Mesendoderm (in vitro differentiated cells): ENCODE measurements at regions not wholly inside any gene's neighbourhood (a gene's known extent, or its start where the extent isn't known, plus 50 kb on each side); places are given as distances from the start of the nearest gene placed in this dataset.

Experiments used
- DNase-seq: peaks from one replicate; pipeline ENCODE4 v3.0.0; 2013
- H2AK5ac ChIP-seq: 2 replicates; pipeline ENCODE4 v1.6.1; 2013; ENCODE audit warnings: low read length, inconsistent platforms
- H2BK120ac ChIP-seq: 2 replicates; pipeline ENCODE4 v1.6.1; 2013; ENCODE audit warnings: low read depth, mild to moderate bottlenecking, low read length, moderate library complexity, mixed read lengths
- H2BK15ac ChIP-seq: replicated peaks from 2 replicates; pipeline ENCODE4 v1.6.1; 2013; ENCODE audit warnings: low read depth, mild to moderate bottlenecking, moderate library complexity
- H2BK5ac ChIP-seq: 2 replicates; pipeline ENCODE4 v1.6.1; 2013; ENCODE audit warnings: low read length, inconsistent platforms
- H3K18ac ChIP-seq: 2 replicates; pipeline ENCODE4 v1.6.1; 2013; ENCODE audit warnings: mild to moderate bottlenecking, low read length, mixed read lengths
- H3K23ac ChIP-seq: one replicate; pipeline ENCODE4 v1.6.1; 2013; ENCODE audit warnings: low read length
- H3K27ac ChIP-seq: 2 replicates; pipeline ENCODE4 v1.5.1; 2013; ENCODE audit warnings: low read depth, mild to moderate bottlenecking, inconsistent platforms, low read length, moderate library complexity
- H3K27me3 ChIP-seq: 2 replicates; pipeline ENCODE4 v1.6.1; 2013; ENCODE audit warnings: low read length, control low read depth, mild to moderate bottlenecking, inconsistent platforms; ENCODE audit not compliant: insufficient read depth, poor library complexity
- H3K36me3 ChIP-seq: 2 replicates; pipeline ENCODE4 v1.6.1; 2013; ENCODE audit warnings: low read length, inconsistent platforms; ENCODE audit not compliant: control insufficient read depth, insufficient read depth
- H3K4ac ChIP-seq: one replicate; pipeline ENCODE4 v1.6.1; 2013; ENCODE audit warnings: low read depth, mild to moderate bottlenecking, low read length, moderate library complexity
- H3K4me1 ChIP-seq: 2 replicates; pipeline ENCODE4 v1.6.1; 2013; ENCODE audit warnings: low read depth, low read length, inconsistent platforms; ENCODE audit not compliant: control insufficient read depth
- H3K4me2 ChIP-seq: 2 replicates; pipeline ENCODE4 v1.6.1; 2013; ENCODE audit warnings: low read length
- H3K4me3 ChIP-seq: 2 replicates; pipeline ENCODE4 v1.5.1; 2013; ENCODE audit warnings: mild to moderate bottlenecking, low read length
- H3K56ac ChIP-seq: one replicate; pipeline ENCODE4 v1.6.1; 2013; ENCODE audit warnings: low read length
- H3K79me1 ChIP-seq: 2 replicates; pipeline ENCODE4 v1.6.1; 2013; ENCODE audit warnings: low read length, inconsistent platforms
- H3K79me2 ChIP-seq: 2 replicates; pipeline ENCODE4 v1.6.1; 2013; ENCODE audit warnings: mild to moderate bottlenecking, low read length; ENCODE audit not compliant: control insufficient read depth, insufficient read depth
- H3K9ac ChIP-seq: 2 replicates; pipeline ENCODE4 v1.6.1; 2013; ENCODE audit warnings: low read length, inconsistent platforms
- H4K5ac ChIP-seq: one replicate; pipeline ENCODE4 v1.6.1; 2013; ENCODE audit warnings: low read length
- H4K8ac ChIP-seq: one replicate; pipeline ENCODE4 v1.6.1; 2013; ENCODE audit warnings: low read depth, mild to moderate bottlenecking, control low read depth, low read length, moderate library complexity
- WGBS: extraction: QIAGEN DNeasy Blood & Tissue Kit; methylation state at CpG from one replicate; pipeline ENCODE4 v1.1.7; 2013; ENCODE audit warnings: low lambda C conversion rate, missing lambda C conversion rate; ENCODE audit not compliant: insufficient coverage; ENCODE audit errors: extremely low coverage; 5-methylcytosine and 5-hydroxymethylcytosine counted together

DNA sequence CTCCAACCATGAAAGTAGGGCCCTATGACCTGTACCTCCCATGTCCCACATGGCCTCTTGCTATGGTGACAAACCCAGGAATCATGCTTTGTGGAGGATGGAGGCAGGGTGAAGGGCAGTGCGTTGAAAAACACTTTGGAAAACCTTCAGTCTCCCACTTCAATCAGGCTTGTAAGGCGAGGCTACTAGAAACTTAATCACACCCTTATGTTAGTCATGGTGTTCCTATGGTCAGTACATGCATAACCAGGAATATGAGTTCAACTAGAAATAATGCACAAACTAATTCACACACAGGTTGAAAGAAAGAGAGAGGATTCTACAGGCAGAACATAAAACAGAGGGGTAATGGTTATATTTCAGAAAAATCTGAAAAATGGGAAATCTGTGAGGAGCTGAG is 601.1 kb downstream of the KCTD16 start:
- no peak overlapping the region for H3K4me2 ChIP-seq

GRCh38 chr5:144742361-144742760 is 571.7 kb downstream of the KCTD16 start:
- no peak overlapping the region for H2BK120ac ChIP-seq

More for the DNA sequence above, 601.1 kb downstream of the KCTD16 start:
- H3K27me3 ChIP-seq = no peaks in the 10 kb centered on the region
- H3K4me1 ChIP-seq = no peaks in the 10 kb centered on the region
- H3K56ac ChIP-seq = no peak overlapping the region
- H3K18ac ChIP-seq = no peak overlapping the region
- H3K27ac ChIP-seq = no peak overlapping the region
- no peak overlapping the region for H3K4ac ChIP-seq
- no peaks in the 10 kb centered on the region for H3K79me2 ChIP-seq
- no CpG with 5 or more reads among the region's 2 CpGs for WGBS
- no peak overlapping the region for H3K23ac ChIP-seq
- H4K8ac ChIP-seq = no peak overlapping the region
- H2BK120ac ChIP-seq = no peak overlapping the region
- DNase-seq = no peak
- H2AK5ac ChIP-seq = no peak overlapping the region
- no peak overlapping the region for H3K4me3 ChIP-seq
- no peaks in the 10 kb centered on the region for H3K79me1 ChIP-seq
- H2BK5ac ChIP-seq = no peak overlapping the region
- H2BK15ac ChIP-seq = no peak overlapping the region
- H3K36me3 ChIP-seq = no peaks in the 10 kb centered on the region
- no peak overlapping the region for H3K9ac ChIP-seq
- H4K5ac ChIP-seq = no peak overlapping the region

GRCh38 chr5:144731786-144732185 is 561.1 kb downstream of the KCTD16 start:
- no peaks in the 10 kb centered on the region for H3K36me3 ChIP-seq
- H3K9ac ChIP-seq = no peak overlapping the region
- no peak overlapping the region for H4K5ac ChIP-seq
- H3K4ac ChIP-seq = no peak overlapping the region
- H3K4me3 ChIP-seq = no peak overlapping the region
- no peak overlapping the region for H3K18ac ChIP-seq
- H3K79me2 ChIP-seq = no peaks in the 10 kb centered on the region
- no CpG with 5 or more reads among the region's 1 CpG for WGBS
- no peak overlapping the region for H2BK15ac ChIP-seq
- no peak overlapping the region for H2BK120ac ChIP-seq
- H2BK5ac ChIP-seq = no peak overlapping the region
- no peak overlapping the region for H3K4me2 ChIP-seq
- H3K27me3 ChIP-seq = no peaks in the 10 kb centered on the region
- no peak overlapping the region for H4K8ac ChIP-seq
- no peaks in the 10 kb centered on the region for H3K4me1 ChIP-seq
- H3K27ac ChIP-seq = no peak overlapping the region
- no peaks in the 10 kb centered on the region for H3K79me1 ChIP-seq
- no peak overlapping the region for H3K56ac ChIP-seq
- no peak overlapping the region for H2AK5ac ChIP-seq
- no peak for DNase-seq
- H3K23ac ChIP-seq = no peak overlapping the region

More at GRCh38 chr5:144742361-144742760, 571.7 kb downstream of the KCTD16 start:
- no peak overlapping the region for H2BK15ac ChIP-seq
- no CpG with 5 or more reads among the region's 1 CpG for WGBS
- no peak overlapping the region for H2AK5ac ChIP-seq
- no peaks in the 10 kb centered on the region for H3K79me1 ChIP-seq
- H4K8ac ChIP-seq = no peak overlapping the region
- no peak overlapping the region for H3K9ac ChIP-seq
- H3K27ac ChIP-seq = no peak overlapping the region
- no peaks in the 10 kb centered on the region for H3K79me2 ChIP-seq
- DNase-seq = peak; percentile 47
- H3K4ac ChIP-seq = no peak overlapping the region
- no peaks in the 10 kb centered on the region for H3K4me1 ChIP-seq
- no peak overlapping the region for H3K56ac ChIP-seq
- no peak overlapping the region for H3K4me3 ChIP-seq
- H3K27me3 ChIP-seq = no peaks in the 10 kb centered on the region
- no peaks in the 10 kb centered on the region for H3K36me3 ChIP-seq
- H3K18ac ChIP-seq = no peak overlapping the region
- H4K5ac ChIP-seq = no peak overlapping the region
- H3K4me2 ChIP-seq = no peak overlapping the region
- no peak overlapping the region for H3K23ac ChIP-seq
- H2BK5ac ChIP-seq = no peak overlapping the region

GRCh38 chr5:144712090-144712489 is 541.4 kb downstream of the KCTD16 start:
- H4K5ac ChIP-seq = no peak overlapping the region
- H3K4me1 ChIP-seq = no peaks in the 10 kb centered on the region
- H3K27me3 ChIP-seq = no peaks in the 10 kb centered on the region
- no peak overlapping the region for H3K4ac ChIP-seq
- H2BK5ac ChIP-seq = no peak overlapping the region
- H2BK120ac ChIP-seq = no peak overlapping the region
- no peak overlapping the region for H2AK5ac ChIP-seq
- H3K4me3 ChIP-seq = no peak overlapping the region
- H4K8ac ChIP-seq = no peak overlapping the region
- H3K18ac ChIP-seq = no peak overlapping the region
- H3K79me1 ChIP-seq = no peaks in the 10 kb centered on the region
- no peak overlapping the region for H3K27ac ChIP-seq
- no peaks in the 10 kb centered on the region for H3K79me2 ChIP-seq
- no peak overlapping the region for H2BK15ac ChIP-seq
- H3K23ac ChIP-seq = no peak overlapping the region
- WGBS = no CpG with 5 or more reads among the region's 3 CpGs
- no peak for DNase-seq
- H3K36me3 ChIP-seq = no peaks in the 10 kb centered on the region
- H3K56ac ChIP-seq = no peak overlapping the region
- H3K4me2 ChIP-seq = no peak overlapping the region
- no peak overlapping the region for H3K9ac ChIP-seq

GRCh38 chr5:144711172-144711571 is 540.5 kb downstream of the KCTD16 start:
- Histone ChIP-seq H3K4me2 (no peak overlapping the region), H2BK15ac (no peak overlapping the region), H3K27ac (no peak overlapping the region), H3K56ac (no peak overlapping the region), H3K4me1 (no peaks in the 10 kb centered on the region), H3K18ac (no peak overlapping the region), H3K23ac (no peak overlapping the region), H2BK120ac (no peak overlapping the region), H4K8ac (no peak overlapping the region), H4K5ac (no peak overlapping the region), H3K79me1 (no peaks in the 10 kb centered on the region), H3K4me3 (no peak overlapping the region), H3K4ac (no peak overlapping the region), H3K79me2 (no peaks in the 10 kb centered on the region), H3K9ac (no peak overlapping the region), H3K36me3 (no peaks in the 10 kb centered on the region), H2AK5ac (no peak overlapping the region), H3K27me3 (no peaks in the 10 kb centered on the region), H2BK5ac (no peak overlapping the region)
- no CpG with 5 or more reads among the region's 2 CpGs for WGBS
- no peak for DNase-seq

- H2BK5ac ChIP-seq = no peak overlapping the region
- no peak overlapping the region for H3K27ac ChIP-seq
- H3K79me1 ChIP-seq = no peaks in the 10 kb centered on the region
- H3K4me1 ChIP-seq = no peaks in the 10 kb centered on the region
- no peak overlapping the region for H3K56ac ChIP-seq
- H3K4ac ChIP-seq = no peak overlapping the region
- no peak overlapping the region for H3K4me3 ChIP-seq
- H3K79me2 ChIP-seq = no peaks in the 10 kb centered on the region
- no peak overlapping the region for H2BK15ac ChIP-seq
- H2BK120ac ChIP-seq = no peak overlapping the region
- whole genome bisulfite sequencing = no CpG with 5 or more reads among the region's 2 CpGs
- H3K9ac ChIP-seq = no peak overlapping the region
- DNase-seq = no peak
- H3K27me3 ChIP-seq = no peaks in the 10 kb centered on the region
- no peak overlapping the region for H4K5ac ChIP-seq
- H3K23ac ChIP-seq = no peak overlapping the region
- no peak overlapping the region for H3K18ac ChIP-seq
- H3K36me3 ChIP-seq = no peaks in the 10 kb centered on the region
- H2AK5ac ChIP-seq = no peak overlapping the region
- no peak overlapping the region for H3K4me2 ChIP-seq
- H4K8ac ChIP-seq = no peak overlapping the region
Observed at GRCh38 chr5:144710637-144711036, 540.0 kb downstream of the KCTD16 start.
